ENCODE measurements at regions not wholly inside any gene's neighbourhood (a gene's known extent, or its start where the extent isn't known, plus 50 kb on each side); places are given as distances from the start of the nearest gene placed in this dataset.
A peak's percentile ranks its signal among the peaks of the same experiment; 100 is the strongest.

DNA sequence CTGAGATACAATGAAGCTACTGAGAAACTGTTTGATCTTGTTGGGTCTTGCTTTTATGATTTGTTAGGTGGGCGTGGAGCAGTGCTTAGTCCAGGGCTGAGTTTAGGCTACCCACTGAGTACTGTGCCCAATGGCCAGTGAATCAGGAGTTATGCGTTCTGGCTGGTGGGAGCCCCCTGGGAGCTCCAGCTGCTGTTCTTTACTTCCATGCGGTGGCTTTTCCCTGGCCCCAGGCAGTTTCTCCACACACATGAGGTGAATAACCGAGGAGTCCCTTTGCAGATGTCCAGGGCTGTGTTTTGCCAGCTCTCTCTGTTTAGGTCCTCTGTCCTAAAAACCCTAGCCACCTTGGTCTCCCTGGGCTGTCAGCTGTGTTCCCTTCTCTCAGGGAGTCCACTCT is 106.5 kb downstream of the KLF13 start:
- DNase-seq (ENCODE audit: low read depth): no peak
- no peak overlapping the region for H3K4me3 ChIP-seq (ENCODE audit: low read depth, low read length)
- TF ChIP-seq, protein P1, sequence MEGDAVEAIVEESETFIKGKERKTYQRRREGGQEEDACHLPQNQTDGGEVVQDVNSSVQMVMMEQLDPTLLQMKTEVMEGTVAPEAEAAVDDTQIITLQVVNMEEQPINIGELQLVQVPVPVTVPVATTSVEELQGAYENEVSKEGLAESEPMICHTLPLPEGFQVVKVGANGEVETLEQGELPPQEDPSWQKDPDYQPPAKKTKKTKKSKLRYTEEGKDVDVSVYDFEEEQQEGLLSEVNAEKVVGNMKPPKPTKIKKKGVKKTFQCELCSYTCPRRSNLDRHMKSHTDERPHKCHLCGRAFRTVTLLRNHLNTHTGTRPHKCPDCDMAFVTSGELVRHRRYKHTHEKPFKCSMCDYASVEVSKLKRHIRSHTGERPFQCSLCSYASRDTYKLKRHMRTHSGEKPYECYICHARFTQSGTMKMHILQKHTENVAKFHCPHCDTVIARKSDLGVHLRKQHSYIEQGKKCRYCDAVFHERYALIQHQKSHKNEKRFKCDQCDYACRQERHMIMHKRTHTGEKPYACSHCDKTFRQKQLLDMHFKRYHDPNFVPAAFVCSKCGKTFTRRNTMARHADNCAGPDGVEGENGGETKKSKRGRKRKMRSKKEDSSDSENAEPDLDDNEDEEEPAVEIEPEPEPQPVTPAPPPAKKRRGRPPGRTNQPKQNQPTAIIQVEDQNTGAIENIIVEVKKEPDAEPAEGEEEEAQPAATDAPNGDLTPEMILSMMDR (IDR thresholded peaks at IDR 0.05; ENCODE audit: insufficient read depth, low read depth, low read length): no peak

DNA sequence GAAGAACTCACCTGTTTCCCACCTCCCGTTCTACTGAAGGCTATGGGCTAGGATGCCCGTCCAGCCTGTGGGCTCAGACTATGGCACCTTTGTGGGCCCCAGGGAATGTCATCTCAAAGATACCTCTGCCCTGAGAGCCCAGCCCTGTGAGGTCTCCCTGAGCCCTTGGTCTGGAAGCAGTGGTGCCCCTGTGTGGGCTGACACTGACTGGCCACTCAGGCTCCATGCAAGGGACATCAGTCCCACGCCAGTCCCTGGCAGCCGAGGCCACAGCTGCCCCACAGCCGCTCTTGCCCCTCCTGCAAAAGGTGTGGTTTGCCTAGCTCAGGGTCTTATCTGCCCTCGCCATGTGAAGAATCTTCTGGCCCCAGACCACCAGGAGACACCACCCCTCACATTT is 106.9 kb downstream of the KLF13 start:
- TF ChIP-seq, protein P1 (IDR thresholded peaks at IDR 0.05; ENCODE audit: insufficient read depth, low read depth, low read length): no peak
- H3K4me3 ChIP-seq (ENCODE audit: low read depth, low read length): no peak overlapping the region
- no peak for DNase-seq (ENCODE audit: low read depth)

DNA sequence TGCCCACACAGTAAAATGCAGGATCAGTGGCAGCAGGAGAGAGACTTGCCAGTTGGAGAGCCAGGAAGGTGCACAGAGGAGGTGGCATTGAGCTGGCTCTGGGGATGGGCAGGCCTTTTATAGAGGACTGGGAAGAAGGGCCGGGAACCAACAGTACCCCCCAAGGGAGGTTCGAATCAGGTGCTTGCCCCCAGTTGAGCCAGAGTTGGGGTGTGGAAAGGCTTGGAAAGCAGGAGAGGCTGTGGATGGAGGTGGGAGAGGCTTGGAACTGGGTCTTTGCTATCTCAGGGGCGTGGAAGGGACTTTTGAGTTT is 107.6 kb downstream of the KLF13 start:
- H3K4me3 ChIP-seq (ENCODE audit: low read depth, low read length): no peak overlapping the region
- TF ChIP-seq, protein P1 (IDR thresholded peaks at IDR 0.05; ENCODE audit: insufficient read depth, low read depth, low read length): no peak
- DNase-seq (ENCODE audit: low read depth): no peak

DNA sequence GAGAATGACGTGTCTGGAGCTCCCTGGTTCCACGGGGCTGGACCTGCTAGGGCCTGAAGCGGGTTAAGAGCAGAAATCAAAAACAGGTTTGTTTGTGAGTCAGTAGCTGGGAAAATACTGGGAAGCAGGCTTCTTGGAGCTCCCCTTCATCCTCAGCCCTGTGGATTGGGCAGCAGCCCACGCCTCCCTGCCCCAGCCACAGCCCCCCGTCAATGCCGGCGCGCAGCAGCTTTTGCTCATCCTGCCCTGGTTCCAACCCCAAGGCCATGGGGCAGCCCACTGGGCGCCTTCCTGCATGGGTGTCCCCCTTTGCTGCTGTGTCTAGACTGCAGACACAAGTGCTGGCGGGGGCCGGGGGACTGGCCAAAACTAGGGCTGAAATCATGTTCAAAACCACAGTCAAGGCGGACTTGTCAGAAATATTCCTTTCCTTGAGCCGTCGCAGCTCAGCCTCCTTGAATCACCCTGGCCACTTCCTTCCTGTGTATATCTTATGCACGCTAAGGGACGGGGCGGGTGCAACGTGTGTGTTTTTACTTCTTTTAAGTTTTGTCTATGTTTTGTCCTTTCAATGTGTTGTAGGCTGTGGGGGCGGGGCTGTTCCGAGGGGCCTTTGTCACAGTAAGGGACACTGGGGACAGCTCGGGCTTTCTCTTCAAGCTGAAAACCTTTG is 108.1 kb downstream of the KLF13 start:
- no peak overlapping the region for H3K4me3 ChIP-seq (ENCODE audit: low read depth, low read length)
- peak; percentile 88 for DNase-seq (ENCODE audit: low read depth)
- TF ChIP-seq, protein P1 (IDR thresholded peaks at IDR 0.05; ENCODE audit: insufficient read depth, low read depth, low read length): no peak

DNA sequence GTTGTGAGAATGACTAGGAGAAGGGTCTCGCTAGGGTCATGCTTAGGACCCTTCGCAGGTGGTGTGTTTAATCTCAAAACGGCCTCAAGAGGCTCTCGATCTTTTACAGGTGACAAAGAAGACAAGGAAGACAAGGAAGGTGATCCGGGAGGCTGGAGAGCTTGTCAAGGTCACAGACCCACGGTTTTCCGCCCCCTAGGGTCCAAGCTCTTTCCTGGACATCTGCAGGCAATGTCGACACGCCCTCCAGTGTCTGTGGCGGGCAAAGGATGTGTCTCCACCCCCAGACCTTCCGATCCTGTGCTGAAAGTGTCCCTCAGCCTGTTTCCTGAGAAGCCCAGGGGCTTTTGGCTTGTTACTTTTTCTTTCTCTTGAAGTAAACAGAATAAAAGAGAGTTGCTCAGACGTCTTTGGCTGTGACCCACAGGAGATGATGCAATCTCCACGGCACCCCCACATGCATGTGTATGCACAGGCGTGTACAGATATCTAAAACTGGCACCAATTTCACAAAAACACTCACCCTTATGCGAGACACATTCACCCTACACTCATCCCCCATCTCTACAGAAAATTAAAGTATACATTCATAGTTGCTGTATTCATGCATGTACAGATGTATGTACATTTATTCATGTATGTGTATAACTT is 108.8 kb downstream of the KLF13 start:
- H3K4me3 ChIP-seq (ENCODE audit: low read depth, low read length): no peak overlapping the region
- DNase-seq (ENCODE audit: low read depth): peak; percentile 90
- TF ChIP-seq, protein P1 (IDR thresholded peaks at IDR 0.05; ENCODE audit: insufficient read depth, low read depth, low read length): peak; percentile 92

DNA sequence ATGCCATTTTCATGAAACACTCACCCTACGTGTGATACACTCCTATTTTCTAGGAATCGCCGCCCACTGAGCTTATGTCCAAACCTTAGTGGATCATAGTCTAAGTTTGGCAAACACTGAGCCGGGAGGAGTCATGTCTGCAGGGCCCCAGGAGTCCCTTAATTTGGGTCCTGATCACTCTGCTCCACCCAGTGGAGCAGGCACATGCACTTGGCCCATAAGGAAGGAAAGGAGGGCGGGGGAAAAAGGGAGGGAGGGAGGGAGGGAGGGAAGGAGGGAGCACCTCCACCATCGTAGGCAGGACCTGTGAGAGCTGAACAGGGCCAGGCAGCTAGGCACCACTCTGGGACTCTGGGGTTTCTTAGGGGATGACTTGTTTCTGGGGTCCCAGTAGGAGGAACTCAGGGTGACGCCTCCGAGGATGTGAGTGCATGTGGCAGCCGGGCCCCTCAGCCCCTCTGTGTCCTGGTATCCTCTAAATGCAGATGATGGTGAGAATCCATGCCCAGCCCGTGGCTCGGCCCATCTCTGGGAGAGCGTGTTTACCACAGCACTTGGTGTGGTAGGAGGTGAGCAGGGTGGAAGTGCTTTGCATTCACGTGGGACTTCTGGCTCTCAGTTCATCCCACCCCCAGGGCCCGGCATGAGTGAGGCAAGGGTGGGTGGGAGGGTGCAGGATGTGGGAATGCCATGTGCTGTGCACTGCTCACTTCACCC is 109.4 kb downstream of the KLF13 start:
- H3K4me3 ChIP-seq (ENCODE audit: low read depth, low read length): no peak overlapping the region
- TF ChIP-seq, protein P1 (IDR thresholded peaks at IDR 0.05; ENCODE audit: insufficient read depth, low read depth, low read length): no peak
- no peak for DNase-seq (ENCODE audit: low read depth)

Data from fibroblast of villous mesenchyme (primary cell).